GM12873 (cell line): ENCODE measurements at regions not wholly inside any gene's neighbourhood (a gene's known extent, or its start where the extent isn't known, plus 50 kb on each side); places are given as distances from the start of the nearest gene placed in this dataset.

Source experiments
- TF ChIP-seq, protein P1 (sequence below): IDR thresholded peaks from 2 replicates; pipeline ENCODE4 v1.5.1; 2012; ENCODE audit warnings: low read depth, mild to moderate bottlenecking, moderate library complexity, low read length, control low read depth; ENCODE audit not compliant: insufficient read depth; ENCODE audit errors: missing control alignments

DNA sequence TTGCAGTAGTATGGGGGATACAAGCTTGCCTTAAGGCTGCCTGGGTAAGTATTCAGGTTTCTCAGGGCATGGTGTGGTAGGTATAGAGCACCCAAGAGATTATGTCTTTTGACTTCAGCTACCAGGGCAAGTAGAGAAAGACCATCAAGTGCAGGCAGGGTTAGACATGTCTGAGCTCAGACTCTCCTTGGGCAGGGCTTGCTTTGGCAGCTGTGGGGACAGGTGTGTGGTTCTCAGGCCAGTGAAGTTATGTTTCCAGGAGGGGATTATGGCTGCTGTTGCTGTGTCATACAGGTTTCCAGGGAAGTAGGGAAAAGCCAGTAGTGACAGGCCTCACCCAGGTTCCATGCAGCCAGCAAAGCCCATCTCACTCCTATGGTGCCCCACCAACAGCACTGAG is 1040.4 kb downstream of the FLRT2 start:
- TF ChIP-seq, protein P1, sequence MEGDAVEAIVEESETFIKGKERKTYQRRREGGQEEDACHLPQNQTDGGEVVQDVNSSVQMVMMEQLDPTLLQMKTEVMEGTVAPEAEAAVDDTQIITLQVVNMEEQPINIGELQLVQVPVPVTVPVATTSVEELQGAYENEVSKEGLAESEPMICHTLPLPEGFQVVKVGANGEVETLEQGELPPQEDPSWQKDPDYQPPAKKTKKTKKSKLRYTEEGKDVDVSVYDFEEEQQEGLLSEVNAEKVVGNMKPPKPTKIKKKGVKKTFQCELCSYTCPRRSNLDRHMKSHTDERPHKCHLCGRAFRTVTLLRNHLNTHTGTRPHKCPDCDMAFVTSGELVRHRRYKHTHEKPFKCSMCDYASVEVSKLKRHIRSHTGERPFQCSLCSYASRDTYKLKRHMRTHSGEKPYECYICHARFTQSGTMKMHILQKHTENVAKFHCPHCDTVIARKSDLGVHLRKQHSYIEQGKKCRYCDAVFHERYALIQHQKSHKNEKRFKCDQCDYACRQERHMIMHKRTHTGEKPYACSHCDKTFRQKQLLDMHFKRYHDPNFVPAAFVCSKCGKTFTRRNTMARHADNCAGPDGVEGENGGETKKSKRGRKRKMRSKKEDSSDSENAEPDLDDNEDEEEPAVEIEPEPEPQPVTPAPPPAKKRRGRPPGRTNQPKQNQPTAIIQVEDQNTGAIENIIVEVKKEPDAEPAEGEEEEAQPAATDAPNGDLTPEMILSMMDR = no peak

DNA sequence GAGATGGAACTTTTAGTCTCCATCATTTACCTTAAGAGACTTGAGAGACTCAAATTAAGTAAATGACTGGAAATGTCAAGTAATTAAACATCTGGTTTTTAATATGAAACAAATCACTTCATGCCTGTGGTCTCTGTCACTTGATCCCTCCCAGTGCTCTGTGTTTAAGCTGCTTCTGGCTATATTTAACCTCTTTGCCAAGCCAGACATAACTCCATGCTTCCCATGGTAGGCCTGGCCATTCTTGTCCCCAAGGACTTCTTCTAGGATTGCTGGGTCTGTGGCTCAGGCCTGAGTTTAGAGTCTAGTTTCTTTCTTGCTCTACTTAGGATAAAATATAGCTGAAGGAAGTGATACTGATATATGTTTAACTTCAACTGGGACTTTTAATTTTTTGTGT is 1013.6 kb downstream of the FLRT2 start:
- TF ChIP-seq, protein P1 = no peak

DNA sequence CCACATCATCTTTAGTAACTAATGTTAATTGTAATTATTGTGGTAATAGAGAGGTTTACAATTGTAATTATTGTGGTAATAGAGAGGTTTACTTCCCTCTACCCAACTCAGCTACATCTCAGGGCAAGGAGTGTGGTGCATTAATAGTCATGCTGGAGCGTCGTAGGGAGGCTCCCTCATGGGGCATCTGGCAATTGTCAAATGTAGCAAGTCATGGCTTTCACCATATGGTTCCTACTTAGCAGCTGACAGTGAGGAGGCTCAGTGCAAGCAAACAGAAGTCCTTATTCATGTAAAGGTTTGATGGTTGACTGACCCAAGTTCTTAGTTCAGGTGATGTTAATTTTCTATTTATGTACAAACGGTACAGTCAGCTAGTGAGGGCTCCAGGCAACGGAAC is 1012.0 kb downstream of the FLRT2 start:
- TF ChIP-seq, protein P1 = no peak

DNA sequence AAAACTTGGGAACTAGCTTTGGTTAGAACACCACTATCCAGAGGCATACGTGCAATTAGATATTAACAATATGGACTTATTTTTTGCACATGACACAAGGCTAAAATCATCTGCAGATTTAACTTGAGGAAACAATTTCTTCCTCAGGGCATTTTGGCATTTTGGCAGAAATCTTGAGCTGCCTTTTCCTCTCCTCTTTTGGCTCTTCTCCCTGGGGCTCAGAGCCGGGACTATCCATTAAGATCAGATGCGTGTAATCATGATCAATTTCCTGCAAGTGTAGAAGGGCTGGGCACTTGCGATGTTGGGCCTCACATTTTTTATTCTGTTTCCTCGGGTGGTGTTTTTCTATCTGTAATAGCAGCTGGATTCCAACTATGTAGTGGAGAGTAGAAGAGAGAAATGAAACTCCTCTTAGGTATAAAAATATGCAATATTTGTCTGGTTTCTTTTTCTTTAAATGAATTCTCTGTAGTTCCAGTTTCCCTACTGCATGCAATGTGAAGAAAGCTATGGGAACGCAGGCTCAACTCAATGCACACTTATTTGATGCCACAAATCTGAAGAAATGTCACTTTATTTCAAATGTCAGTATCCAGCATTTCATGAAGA is 1010.8 kb downstream of the FLRT2 start:
- TF ChIP-seq, protein P1 = no peak

DNA sequence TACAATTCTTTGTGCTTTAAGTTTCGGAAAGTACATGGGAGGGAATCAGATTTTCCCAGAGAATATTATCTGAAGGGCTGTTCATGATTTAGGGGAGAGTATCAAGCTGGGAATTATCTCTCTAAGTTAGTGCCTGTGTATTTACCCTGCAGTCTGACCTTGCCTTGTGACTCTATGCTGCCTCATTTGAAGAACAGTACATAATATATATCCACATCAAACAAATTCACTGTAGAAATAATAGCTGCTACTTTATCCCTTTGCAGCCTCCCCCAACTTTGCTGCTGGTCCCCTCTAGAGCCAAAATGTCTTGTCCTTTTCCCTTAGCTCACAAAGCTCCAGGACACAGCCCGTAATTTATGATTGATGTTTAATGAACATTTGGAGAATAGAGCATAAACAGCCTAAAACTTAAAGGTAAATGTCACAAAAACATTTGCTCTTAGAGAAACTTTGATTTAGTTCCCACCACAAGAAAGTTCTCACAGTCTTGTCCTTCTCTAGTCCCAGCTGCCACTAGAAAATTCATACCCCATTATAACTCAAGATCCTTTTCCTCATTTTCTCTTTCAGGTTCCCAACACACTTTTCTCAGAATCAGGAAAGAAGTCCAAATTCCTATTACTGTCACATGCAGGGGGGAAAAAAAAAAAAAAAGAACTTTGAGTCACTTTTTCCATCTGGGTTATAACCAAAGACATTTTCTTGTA is 1009.6 kb downstream of the FLRT2 start:
- TF ChIP-seq, protein P1 = no peak

DNA sequence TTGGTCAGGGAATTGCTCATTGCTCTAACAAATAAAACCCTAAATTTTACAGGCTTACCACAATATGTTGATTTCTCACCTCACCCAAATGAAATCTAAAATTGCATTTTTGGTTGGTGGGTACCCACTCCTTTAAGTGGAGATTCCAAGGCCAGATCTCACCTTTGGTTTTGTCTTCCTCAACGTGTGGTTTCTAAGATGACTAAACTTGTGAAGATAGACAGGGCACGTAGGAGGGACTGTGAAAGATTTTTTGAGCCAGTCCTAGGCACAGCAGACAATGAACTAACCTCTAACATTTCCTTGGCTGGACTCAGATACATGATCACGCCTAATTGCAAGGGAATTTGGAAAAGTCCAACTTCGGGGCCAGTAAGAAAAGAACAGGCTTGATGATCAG is 1003.9 kb downstream of the FLRT2 start:
- TF ChIP-seq, protein P1 = no peak

DNA sequence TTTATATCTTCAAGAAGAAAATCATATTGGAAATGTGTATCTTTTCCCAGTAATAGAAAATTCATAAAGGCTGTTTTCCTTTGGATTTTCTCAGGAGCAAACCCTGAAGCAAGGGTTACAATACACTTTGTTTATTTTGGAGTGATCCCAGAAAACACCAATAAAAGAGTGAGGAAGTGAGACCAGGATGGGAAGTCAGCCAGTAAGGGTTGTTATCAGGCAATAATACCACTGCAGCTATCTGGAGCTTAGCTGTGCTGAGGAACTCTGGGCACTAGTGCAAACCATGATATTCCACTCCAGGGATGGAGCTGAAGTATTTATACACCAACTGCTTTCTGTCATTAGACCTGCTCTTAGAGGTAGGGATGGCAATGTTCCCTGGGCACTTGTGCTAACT is 1002.3 kb downstream of the FLRT2 start:
- TF ChIP-seq, protein P1 = no peak
